Skeletal muscle satellite cell (primary cell): ENCODE measurements at regions not wholly inside any gene's neighbourhood (a gene's known extent, or its start where the extent isn't known, plus 50 kb on each side); places are given as distances from the start of the nearest gene placed in this dataset.
"Not testable (repeated sequence)": the region's sequence is repeated elsewhere in the genome, so short reads cannot be mapped to it uniquely, and the experiment has no call there.

Source experiments
- H3K27me3 ChIP-seq: 2 replicates; pipeline ENCODE4 v1.7.0; 2013; ENCODE audit warnings: low read length; ENCODE audit not compliant: control insufficient read depth, insufficient read depth
- H3K36me3 ChIP-seq: 2 replicates; pipeline ENCODE4 v1.7.0; 2013; ENCODE audit warnings: mild to moderate bottlenecking, control low read depth, low read length; ENCODE audit not compliant: insufficient read depth
- H3K4me1 ChIP-seq: 2 replicates; pipeline ENCODE4 v1.7.0; 2013; ENCODE audit warnings: low read length; ENCODE audit not compliant: control insufficient read depth, insufficient read depth
- H3K4me2 ChIP-seq: 2 replicates; pipeline ENCODE4 v1.7.0; 2013; ENCODE audit warnings: mild to moderate bottlenecking, low read length
- H3K4me3 ChIP-seq: 2 replicates; pipeline ENCODE4 v1.7.0; 2013; ENCODE audit warnings: low read length
- H3K9ac ChIP-seq: 2 replicates; pipeline ENCODE4 v1.7.0; 2013; ENCODE audit warnings: mild to moderate bottlenecking, low read depth, low read length, moderate library complexity
- H3K9me3 ChIP-seq: replicated peaks from 2 replicates; pipeline ENCODE4 v1.7.0; 2013; ENCODE audit warnings: mild to moderate bottlenecking, control low read depth, low read length

DNA sequence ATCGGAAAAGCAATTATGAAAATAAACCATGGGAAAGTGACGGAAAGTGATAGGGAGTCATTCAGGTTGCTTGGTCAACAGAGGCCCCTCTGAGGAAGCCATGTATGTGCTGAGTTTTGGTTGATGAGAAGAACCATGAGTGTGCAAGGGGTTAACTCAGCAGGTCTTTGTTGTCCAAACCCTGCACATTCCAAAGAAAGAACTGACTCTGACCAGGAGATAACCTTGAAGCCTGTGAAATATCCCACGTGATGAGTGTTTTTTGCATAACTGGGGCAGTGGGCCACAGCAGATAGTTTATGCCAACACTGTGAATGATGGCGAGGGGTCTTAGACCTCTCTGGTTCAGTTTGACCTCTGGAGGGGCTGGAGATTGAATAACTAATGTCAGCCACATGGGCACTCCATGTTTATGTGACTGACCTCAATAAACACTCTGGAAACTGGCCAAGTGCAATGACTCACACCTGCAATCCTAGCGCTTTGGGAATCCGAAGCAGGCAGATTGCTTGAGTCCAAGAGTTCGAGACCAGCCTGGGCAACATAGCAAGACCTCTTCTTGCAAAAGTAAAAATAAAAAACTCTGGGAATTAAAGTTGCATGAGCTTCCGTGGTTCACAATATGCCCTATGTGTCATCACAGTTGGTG lies 154.0 kb upstream of the FOXK1 start:
- Histone ChIP-seq H3K36me3 (no peaks in the 10 kb centered on the region), H3K27me3 (no peaks in the 10 kb centered on the region), H3K9ac (no peak overlapping the region), H3K4me1 (no peaks in the 10 kb centered on the region), H3K4me2 (no peak overlapping the region), H3K4me3 (no peak overlapping the region), H3K9me3 (no peaks in the 10 kb centered on the region)

DNA sequence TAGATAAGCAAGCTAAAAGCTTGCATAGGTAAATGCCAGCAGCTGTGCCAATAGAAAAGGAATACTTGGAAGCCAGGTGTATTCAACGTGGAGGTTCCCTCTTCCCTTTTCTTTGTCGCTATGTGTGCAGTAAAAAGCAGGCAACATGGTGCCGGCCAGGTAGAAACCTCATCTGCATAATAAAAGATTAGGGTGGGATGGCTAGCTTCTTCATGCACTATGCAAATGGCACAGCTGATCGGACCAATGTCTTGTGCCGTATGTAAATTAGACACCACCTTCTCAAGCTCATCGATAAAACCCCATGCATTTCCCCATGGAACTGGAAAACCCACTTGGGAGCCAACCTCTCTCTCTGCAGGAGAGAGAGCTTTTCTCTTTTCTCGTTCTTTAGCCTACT lies 150.9 kb upstream of the FOXK1 start:
- Histone ChIP-seq H3K4me2 (no peak overlapping the region), H3K9ac (no peak overlapping the region), H3K4me3 (no peak overlapping the region), H3K27me3 (no peaks in the 10 kb centered on the region), H3K36me3 (no peaks in the 10 kb centered on the region), H3K9me3 (no peaks in the 10 kb centered on the region), H3K4me1 (no peaks in the 10 kb centered on the region)

DNA sequence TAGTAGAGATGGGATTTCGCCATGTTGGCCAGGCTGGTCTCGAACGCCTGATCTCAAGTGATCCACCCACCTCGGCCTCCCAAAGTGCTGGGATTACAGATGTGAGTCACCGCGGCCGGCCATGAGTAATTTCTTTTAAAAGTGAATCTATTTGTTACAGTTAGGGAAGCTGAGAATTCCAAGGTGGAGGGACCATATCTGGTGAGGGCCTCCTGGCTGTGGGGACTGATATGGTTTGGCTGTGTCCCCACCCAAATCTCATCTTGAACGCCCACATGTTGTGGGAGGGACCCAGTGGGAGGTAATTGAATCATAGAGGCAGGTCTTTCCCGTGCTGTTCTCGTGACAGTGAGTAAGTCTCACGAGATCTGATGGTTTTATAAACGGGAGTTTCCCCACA lies 148.8 kb upstream of the FOXK1 start:
- H3K9ac ChIP-seq, H3K27me3 ChIP-seq, H3K4me1 ChIP-seq, H3K4me2 ChIP-seq, H3K36me3 ChIP-seq, H3K9me3 ChIP-seq, H3K4me3 ChIP-seq: not testable (repeated sequence)

DNA sequence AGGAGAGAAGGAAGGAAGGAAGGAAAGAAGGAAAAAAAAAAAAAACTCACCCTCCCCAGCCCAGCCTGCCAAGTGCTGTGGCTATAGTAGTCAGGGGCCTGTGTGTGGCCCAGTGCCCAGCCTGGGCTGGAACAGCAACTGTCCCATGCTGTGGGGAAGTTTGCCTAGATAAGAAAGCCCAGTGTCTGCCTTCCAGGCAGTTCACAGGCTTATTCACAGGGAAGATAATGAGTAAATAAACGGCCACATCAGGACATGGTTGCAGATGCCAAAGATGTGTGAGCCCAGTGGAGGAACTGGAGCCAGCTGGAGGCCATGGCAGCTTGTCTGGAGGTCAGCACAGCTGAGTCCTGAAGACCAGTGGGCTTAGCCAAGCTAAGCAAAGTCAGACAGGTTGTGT lies 132.4 kb upstream of the FOXK1 start:
- Histone ChIP-seq H3K36me3 (no peaks in the 10 kb centered on the region), H3K4me1 (no peaks in the 10 kb centered on the region), H3K4me3 (no peak overlapping the region), H3K9ac (no peak overlapping the region), H3K4me2 (no peak overlapping the region), H3K9me3 (no peaks in the 10 kb centered on the region), H3K27me3 (no peaks in the 10 kb centered on the region)

DNA sequence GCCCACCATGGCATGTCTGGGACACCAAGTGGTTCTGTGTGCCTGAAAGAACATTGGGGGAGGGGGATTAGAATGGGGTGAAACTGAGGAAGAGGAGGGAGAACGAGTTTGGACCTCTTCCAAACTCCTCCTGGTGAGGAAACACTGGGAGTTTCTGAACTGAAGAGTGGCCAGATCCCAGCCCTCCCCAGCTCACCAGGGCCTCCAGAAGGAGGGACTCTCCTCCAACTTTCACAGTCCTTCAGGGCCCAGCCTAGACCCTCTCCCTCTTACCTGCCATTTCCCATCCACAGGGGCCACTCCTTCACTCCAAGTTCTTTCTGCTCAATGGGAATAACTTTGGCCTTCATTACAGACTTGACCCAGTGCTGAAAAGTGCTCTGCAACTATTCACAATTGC lies 132.0 kb upstream of the FOXK1 start:
- no peaks in the 10 kb centered on the region for H3K4me1 ChIP-seq
- H3K9me3 ChIP-seq = no peaks in the 10 kb centered on the region
- no peaks in the 10 kb centered on the region for H3K27me3 ChIP-seq
- no peaks in the 10 kb centered on the region for H3K36me3 ChIP-seq
- H3K9ac ChIP-seq = no peak overlapping the region
- H3K4me2 ChIP-seq = no peak overlapping the region
- no peak overlapping the region for H3K4me3 ChIP-seq

DNA sequence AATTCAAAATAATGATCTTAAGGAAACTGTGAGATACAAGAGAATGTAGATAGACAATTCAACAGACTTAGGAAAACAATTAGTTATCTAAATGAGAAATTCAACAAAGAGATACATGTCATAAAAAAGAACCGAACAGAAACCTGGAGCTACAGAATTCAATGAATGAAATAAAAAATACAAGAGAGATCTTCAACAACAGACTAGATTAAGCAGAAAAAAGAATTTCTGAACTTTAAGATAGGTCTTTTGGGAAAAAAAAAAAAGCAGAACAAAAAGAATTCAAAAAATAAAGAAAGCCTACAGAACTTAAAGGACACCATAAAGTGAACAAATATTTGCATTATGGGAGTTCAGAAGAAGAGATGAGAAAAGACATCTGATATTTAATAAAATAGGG lies 129.1 kb upstream of the FOXK1 start:
- H3K27me3 ChIP-seq = no peaks in the 10 kb centered on the region
- no peak overlapping the region for H3K4me2 ChIP-seq
- no peaks in the 10 kb centered on the region for H3K4me1 ChIP-seq
- H3K9ac ChIP-seq = no peak overlapping the region
- no peaks in the 10 kb centered on the region for H3K36me3 ChIP-seq
- no peaks in the 10 kb centered on the region for H3K9me3 ChIP-seq
- no peak overlapping the region for H3K4me3 ChIP-seq

DNA sequence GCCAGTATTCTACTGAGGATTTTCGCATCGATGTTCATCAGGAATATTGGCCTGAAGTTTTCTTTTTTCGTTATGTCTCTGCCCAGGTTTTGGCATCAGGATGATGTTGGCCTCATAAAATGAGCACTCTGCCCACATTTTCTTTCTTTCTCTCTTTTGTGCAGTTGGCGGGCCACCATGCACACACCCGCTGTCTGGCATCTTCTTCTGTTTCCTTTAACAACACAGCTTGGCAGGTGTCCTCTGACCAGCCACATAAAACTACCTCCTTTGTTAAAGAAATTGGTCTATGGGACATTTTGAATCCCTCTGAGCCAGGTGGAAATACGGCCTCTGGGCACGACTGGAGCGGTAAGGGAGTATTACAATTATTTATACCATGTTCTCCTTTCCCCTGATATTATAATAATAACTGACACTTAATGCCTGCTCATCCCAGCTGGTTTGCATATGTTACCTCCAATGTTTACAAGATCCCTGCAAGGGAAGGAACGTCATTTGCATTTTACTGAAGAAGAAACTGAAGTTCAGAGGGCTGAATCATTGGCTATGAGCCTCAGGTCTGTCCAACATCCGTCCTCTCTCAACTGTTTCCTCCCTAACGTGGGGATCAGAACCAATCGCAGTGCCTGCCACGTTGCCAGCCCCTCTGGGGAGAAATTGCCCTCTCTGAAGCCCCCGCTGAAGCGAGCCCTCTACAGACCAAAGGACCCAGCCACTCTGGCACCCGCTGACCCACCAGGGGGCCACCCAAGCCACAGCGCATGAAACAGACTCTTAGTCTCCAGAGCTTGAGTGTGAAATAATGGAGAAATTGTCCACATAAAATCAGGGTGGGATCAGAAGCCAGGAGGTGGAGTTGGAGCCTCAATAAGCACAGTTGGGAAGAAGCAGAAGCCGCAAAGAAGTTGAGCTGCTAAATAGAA lies 125.0 kb upstream of the FOXK1 start:
- no peak overlapping the region for H3K9ac ChIP-seq
- H3K4me1 ChIP-seq = no peaks in the 10 kb centered on the region
- no peaks in the 10 kb centered on the region for H3K27me3 ChIP-seq
- H3K4me2 ChIP-seq = no peak overlapping the region
- no peak overlapping the region for H3K4me3 ChIP-seq
- no peaks in the 10 kb centered on the region for H3K36me3 ChIP-seq
- H3K9me3 ChIP-seq = no peaks in the 10 kb centered on the region

DNA sequence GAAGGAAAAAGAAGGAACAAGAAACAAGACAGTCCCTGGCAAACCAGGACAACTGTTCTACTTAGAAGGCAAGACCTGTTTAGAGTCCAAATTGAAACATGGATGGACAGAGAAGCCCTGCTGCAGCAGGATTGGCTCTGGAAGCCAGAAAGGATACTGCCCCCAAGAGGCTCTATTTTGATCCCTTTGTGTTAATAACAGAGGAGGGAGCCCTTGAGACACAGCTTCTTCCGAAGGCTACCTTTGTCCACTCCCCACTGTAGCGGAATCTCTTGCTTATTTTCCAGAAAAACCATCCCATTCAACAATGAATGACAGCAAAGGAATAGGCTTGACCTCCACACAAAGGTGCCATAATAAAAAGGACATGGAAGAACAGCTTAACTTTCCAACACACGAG lies 120.3 kb upstream of the FOXK1 start:
- Histone ChIP-seq H3K4me1 (no peaks in the 10 kb centered on the region), H3K9me3 (no peaks in the 10 kb centered on the region), H3K27me3 (no peaks in the 10 kb centered on the region), H3K4me2 (no peak overlapping the region), H3K9ac (no peak overlapping the region), H3K4me3 (no peak overlapping the region), H3K36me3 (no peaks in the 10 kb centered on the region)

DNA sequence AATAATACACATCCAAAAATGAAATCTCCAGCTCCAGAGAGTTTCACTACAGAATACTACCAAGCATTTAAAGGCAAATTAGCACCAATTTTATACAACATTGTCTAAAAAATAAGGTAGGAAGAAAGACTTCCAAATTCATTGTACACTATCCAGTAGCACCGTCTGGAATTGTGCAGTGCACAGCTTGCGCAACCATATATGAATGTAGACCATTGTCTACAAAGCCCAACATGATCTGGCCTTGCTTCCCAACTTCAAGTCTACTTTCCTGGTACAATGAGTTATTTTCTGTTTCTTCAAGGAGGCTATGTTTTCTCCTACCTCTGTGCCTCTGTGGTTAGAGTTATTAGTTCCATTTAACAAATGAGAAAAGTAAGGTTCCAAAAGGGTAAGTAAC lies 115.4 kb upstream of the FOXK1 start:
- H3K27me3 ChIP-seq = no peaks in the 10 kb centered on the region
- no peak overlapping the region for H3K4me2 ChIP-seq
- no peaks in the 10 kb centered on the region for H3K9me3 ChIP-seq
- H3K9ac ChIP-seq = no peak overlapping the region
- H3K36me3 ChIP-seq = no peaks in the 10 kb centered on the region
- H3K4me3 ChIP-seq = no peak overlapping the region
- no peaks in the 10 kb centered on the region for H3K4me1 ChIP-seq

DNA sequence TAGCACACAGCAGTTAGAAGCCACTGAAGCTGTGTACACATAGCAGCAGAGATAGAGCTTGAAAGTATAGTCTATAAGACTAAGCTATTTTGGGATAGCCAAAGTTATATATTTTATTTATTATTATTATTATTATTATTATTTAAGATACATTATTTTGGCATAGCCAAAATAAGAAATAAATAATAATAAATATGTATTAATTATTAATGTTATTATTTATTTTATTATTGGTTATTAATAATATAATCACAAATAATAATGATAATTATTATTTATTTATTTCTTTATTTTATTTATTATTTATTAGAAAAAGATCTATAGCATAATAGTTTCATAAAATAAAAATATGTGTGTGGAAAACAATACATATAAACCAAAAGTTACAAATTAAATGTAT lies 107.2 kb upstream of the FOXK1 start:
- no peaks in the 10 kb centered on the region for H3K36me3 ChIP-seq
- H3K27me3 ChIP-seq = no peaks in the 10 kb centered on the region
- no peak overlapping the region for H3K4me2 ChIP-seq
- H3K4me3 ChIP-seq = no peak overlapping the region
- H3K4me1 ChIP-seq = no peaks in the 10 kb centered on the region
- no peak overlapping the region for H3K9ac ChIP-seq
- H3K9me3 ChIP-seq = no peaks in the 10 kb centered on the region

DNA sequence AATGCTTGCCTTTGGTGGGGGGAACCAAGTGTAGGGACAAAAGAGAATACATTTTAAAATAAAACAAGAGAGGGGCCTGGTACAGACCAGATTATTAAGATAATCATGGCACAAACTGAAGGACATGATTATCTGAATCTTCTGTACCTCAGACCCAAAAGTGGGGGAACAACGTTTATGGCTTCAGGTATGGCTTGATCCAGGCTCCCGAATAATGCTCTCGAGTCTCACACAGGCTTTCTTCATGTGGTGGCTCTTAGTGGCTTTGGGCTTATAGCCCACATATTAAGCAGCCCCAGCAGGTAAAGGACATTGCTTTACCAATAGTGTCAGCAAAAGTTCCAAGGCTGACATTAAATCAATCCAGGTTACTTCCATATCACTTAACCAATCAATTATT lies 106.8 kb upstream of the FOXK1 start:
- H3K9me3 ChIP-seq = no peaks in the 10 kb centered on the region
- H3K4me3 ChIP-seq = no peak overlapping the region
- H3K27me3 ChIP-seq = no peaks in the 10 kb centered on the region
- no peak overlapping the region for H3K4me2 ChIP-seq
- no peaks in the 10 kb centered on the region for H3K4me1 ChIP-seq
- no peaks in the 10 kb centered on the region for H3K36me3 ChIP-seq
- no peak overlapping the region for H3K9ac ChIP-seq
